SKM-1 (cell line): ENCODE measurements at regions not wholly inside any gene's neighbourhood (a gene's known extent, or its start where the extent isn't known, plus 50 kb on each side); places are given as distances from the start of the nearest gene placed in this dataset.
A peak's percentile ranks its signal among the peaks of the same experiment; 100 is the strongest.
"Not testable (repeated sequence)": the region's sequence is repeated elsewhere in the genome, so short reads cannot be mapped to it uniquely, and the experiment has no call there.

Experiments used
- DNase-seq: peaks from one replicate; lab custom pipeline; 2025; ENCODE audit not compliant: unreplicated experiment; lab: John Stamatoyannopoulos, UW

DNA sequence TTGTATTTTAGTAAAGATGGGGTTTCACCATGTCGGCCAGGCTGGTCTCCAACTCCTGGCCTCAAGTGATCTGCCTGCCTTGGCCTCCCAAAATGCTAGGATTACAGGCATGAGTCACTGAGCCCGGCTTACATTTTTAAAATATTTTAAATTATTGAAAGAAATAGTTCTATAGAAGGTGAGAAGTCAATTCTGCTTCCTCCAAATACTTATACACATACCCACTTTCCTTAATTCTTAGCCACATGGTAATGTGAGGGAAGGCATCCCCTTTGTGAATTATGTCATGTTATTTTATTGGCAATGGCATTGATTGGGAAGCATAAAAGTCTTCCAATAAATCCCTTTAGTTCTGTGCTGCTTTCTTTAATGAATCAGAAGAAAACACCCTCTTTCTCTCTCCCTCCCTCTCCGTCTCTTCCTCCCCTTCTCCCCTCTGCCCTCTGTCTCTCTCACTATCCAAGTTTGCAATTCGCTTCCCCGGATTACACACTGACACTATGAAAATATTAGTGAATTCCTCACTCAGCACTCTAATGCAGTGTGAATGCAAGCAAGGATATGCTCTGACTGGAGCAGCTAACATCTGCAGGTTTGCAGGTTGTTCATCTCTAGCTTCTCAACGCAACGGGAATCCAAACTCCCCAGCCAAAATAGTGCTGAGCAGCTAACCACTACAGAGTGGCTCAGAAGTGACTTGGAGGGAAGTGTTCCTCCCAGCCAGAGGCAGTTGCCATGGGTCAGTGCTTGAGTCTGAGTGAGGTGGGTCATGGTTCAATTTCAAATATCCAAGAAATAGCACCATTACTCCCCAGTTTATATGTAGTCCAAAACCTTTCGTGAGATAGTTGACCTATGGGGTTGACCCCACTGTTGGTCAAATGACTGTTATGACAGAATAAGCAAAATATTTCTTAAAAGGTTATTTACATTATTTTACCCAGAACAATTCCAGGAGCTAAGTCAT, 77.8 kb upstream of the CD55 start:
- DNase-seq, result no peak

DNA sequence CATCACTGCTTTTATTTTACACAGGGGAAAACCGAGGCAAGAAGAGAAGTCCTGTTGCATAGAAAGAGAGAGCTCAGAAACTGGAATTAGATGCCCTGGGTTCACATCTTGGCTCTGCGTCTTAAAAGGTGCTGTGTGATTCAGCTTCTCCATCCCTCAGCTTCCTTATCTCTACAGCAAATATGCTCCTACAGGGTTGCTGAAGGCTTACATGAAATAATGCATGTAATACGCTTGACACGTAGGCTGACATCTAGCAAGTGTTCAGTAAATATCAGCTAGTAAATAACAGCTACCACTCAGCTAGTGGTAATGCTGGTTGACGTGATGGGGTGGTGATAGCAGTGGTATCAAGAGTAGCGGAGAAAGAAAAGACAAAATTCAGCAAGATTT, 77.1 kb upstream of the CD55 start:
- DNase-seq, result no peak

DNA sequence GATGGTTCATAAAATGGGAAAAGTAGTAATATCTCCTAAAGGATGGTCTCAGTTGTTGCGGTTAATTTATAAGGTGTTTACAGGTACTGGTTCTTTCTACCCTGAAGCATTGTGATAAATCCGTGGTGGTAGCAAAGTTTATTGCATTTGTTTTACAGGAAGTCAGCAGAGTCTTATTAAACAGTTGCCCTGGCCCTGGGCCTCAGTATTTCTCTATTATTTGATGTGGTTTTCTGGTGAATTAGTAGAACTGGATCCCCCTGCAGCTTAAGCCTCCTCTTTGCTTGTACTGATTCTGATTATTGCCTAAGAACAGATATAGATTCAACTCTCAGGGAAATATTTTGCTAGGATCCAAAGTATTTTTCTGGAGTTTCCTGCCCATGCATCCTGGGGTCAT, 76.4 kb upstream of the CD55 start:
- no peak for DNase-seq

DNA sequence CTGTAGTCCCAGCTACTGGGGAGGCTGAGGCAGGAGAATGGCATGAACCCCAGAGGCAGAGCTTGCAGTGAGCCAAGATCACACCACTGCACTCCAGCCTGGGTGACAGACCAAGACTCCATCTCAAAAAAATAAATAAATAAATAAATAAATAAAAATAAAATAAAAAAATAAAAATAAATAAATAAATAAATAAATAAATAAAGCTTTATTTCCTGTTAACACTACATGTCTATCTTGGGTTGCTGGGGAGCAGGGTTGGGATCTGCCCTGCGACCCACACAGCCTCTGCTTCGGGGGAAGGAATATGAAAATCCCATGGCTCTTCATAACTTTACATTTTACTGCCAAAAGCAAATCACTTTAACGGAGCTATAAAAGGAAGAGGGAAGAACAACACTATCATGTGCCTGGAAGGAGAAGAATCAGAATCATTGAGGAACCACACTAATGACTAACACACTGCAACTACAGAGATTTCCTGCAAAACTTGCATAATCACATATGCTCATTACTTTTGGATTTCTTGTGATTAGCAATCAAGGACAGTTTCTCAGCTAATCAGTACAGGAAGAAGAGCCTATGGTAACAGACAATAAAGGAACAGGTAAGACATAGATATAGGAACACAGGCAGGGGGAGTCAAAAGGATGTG, 72.8 kb upstream of the CD55 start:
- DNase-seq, result peak; percentile 11

DNA sequence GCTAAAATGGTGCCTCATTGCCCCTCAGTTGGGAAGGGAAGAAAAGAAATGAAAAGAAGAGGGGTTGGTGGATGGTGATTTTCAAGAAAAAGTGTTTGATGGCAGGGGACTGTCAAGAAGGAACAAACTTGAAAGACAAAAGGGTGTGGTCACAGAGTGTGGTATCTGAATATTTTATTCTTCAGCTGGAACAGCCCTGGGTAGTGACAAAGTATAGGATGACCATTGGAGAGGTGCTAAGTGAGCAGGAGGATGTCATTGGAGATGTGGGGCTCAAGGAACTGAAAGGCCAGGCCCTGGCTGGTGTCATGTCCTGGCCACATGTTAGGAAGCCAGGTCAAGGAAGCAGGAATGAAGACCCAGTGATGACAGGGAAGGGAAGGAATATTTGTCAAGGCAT, 71.0 kb upstream of the CD55 start:
- no peak for DNase-seq

DNA sequence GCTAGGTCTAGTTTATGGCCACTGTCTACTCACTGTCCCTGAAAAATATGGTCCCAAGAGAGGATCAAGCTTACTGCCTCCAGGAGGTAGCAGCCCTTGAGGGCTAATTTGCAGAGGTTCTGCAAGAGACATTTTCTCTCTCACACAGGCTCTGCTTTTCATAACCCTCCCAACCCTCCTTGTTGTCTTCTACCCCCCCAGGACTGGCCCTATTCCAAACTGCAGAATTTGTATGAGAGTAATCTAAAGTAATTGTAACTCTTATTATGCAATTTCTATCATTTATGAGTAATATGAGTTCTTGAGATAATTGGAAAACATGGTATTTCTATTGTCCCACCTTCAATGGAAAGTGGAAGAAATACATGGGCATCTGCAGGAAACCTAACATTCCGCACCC, 70.4 kb upstream of the CD55 start:
- DNase-seq, result no peak

DNA sequence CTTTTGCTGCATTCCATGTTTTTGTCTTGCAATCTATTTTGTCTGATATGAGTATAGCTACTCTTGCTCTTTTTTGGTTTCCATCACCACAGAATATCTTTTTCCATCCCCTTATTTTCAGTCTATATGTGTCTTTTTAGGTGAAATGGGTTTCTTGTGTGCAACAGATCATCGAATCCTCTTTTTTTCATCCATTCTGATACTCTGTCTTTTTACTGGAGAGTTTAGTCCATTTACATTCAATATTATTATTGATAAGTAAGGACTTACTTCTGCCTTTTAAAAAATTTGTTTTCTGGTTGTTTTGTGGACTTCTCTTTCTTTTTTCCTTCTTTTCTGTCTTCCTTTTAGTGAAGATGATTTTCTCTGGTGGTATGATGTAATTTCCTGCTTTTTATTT, 64.6 kb upstream of the CD55 start:
- no peak for DNase-seq

DNA sequence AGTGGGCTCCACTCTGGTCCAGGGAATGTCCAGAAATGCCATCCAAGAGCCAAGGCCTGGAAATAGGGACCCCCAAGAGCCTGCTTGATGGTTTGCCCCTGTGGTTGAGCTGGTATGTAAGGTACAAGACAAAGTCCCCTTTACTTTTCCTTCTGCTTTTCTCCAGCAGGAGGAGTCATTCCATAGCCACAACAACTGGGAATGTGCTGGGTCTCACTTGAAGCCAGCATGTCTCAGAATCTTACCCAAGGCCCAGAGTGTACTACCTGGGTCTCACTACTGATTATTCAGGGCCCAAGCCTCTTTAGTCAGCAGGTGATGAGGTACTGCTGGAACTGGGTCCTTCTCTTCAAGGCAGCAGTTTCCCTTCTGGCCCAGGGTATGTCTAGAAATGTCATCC, 62.1 kb upstream of the CD55 start:
- DNase-seq, result no peak

DNA sequence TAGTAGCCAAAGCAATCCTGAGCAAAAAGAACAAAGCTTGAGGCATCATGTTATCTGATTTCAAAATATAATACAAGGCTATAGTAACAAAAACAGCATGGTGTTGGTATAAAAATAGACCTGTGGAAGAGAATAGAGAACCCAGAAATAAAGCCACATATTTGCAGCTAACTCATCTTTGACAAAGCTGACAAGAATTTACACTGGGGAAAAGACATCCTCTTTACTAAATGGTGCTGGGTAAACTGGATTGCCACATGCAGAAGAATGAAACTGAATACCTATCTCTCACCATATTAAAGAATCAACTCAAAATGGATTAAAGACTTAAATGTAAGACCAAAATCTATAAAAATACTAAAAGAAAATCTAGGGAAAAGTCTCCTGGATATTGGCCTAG, 59.5 kb upstream of the CD55 start:
- no peak for DNase-seq

DNA sequence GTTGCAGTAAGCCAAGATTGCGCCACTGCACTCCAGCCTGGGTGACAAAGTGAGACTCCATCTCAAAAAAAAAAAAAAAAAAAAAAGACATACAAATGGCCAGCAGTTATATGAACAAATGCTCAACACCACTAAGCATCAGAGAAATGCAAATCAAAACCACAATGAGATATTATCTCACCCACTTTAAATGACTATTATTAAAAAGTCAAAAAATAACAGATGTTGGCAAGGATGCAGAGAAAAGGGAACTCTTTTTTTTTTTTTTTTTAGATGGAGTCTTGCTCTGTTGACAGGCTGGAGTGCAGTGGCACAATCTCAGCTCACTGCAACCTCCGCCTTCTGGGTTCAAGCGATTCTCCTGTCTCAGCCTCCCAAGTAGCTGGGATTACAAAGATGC, 58.6 kb upstream of the CD55 start:
- not testable (repeated sequence) for DNase-seq

DNA sequence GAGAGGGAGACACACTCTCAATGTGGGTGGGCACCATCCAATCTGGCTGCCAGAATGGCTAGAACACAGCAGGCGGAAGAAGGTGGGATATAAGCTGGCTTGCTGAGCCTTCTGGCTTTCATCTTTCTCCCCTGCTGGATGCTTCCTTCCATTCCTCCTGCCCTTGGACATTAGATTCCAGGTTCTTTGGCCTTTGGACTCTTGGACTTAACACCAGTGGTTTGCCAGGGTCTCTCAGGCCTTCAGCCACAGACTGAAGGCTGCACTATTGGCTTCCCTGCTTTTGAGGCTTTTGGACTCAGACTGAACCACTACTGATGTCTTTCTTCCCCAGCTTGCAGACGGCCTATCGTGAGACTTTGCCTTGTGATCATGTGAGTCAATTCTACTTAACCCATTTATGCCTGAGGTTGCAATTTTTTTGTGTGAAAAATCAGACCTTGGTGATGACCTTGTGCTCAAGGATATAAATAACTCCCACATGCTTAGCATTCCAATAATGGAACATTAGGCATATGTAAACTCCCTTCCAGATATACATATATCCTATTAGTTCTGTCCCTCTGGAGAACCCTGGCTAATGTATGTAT, 56.7 kb upstream of the CD55 start:
- no peak for DNase-seq

DNA sequence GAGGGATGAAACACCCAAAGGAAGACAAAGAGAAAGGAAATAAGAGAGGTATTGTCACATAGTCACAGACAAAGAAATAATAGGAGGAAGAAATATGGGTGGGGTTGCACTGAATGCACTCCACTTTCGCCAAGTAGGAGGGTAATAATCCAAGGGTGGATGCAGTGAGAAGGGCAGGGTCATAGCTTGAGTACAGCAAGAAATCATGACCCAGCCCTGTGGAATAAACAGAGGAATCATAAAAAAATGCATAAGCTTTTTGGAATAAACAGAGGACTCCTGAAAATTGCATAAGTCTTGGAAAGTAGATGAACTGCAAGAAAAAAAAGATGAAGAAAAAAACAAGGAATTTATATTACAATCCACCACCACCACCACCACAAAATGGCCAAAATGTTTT, 53.1 kb upstream of the CD55 start:
- DNase-seq, result no peak

DNA sequence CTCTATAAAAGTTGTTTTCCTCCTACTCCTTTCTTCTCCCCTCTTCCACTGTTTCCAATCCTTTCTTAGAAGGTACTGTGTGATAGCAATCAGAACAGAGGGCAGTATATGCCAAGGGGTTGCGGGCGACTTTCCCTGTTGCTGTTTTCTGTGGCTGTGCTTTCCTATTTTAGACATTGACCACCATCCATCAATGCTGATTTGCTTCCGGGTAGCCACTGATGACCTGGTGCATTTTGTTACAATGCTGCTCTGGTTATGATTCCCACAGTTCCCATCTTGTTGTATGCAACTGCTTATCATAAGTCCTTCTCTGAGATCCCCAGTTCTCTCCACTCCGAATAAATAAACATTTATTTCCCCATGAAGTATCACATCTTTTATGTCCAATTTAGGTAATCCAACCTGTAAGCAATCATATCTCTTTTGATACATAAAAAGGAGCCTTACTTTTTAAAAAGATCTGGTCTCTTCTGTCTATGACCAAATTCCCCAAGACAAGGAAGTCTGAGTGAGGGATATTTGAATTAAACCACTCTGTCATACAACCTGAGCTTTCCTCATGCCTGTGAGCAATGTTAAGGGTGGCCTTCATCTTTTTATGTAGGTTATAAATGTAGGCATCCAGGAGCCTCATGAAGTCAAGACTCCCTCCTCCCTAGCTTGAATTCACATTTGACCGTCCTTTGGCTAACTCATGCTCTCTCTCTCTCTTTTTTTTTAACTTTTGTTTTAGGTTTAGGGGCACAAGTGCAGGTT, 52.5 kb upstream of the CD55 start:
- DNase-seq, result no peak
